ENCODE measurements at regions not wholly inside any gene's neighbourhood (a gene's known extent, or its start where the extent isn't known, plus 50 kb on each side); places are given as distances from the start of the nearest gene placed in this dataset.

- H3K4me3 ChIP-seq (replicated peaks in 1 of 3; ENCODE audit: low read depth in 2 of 3, low read length in 3 of 3), result no peak overlapping the region
- H3K4me1 Mint-ChIP-seq, result no peaks in the 10 kb centered on the region
- no CpG with 5 or more reads among the region's 3 CpGs for WGBS (ENCODE audit: insufficient coverage)
- H3K27me3 ChIP-seq (ENCODE audit: control insufficient read depth in 2 of 2, insufficient read depth in 2 of 2, low read length in 2 of 2), result no peaks in the 10 kb centered on the region
- no peak overlapping the region for H2AFZ ChIP-seq (ENCODE audit: insufficient read depth, low read depth, low read length, poor library complexity, severe bottlenecking)
- H3K9me3 ChIP-seq (replicated peaks in 1 of 2; ENCODE audit: control insufficient read depth in 1 of 2, insufficient read depth in 1 of 2, low read length in 2 of 2), result no peaks in the 10 kb centered on the region
- no peak overlapping the region for H3K4me3 Mint-ChIP-seq
- no peak overlapping the region for H3K27ac ChIP-seq (ENCODE audit: low read depth in 1 of 2, low read length in 2 of 2)
- H3K4me1 ChIP-seq (ENCODE audit: control insufficient read depth in 1 of 2, insufficient read depth in 2 of 2, low read length in 2 of 2), result no peaks in the 10 kb centered on the region
- H3K9ac ChIP-seq (ENCODE audit: insufficient read depth, low read length, poor library complexity, severe bottlenecking), result no peak overlapping the region
- no peak for DNase-seq
- H3K36me3 Mint-ChIP-seq, result no peaks in the 10 kb centered on the region
- H3K9me3 Mint-ChIP-seq, result peaks cover 0 to 3% (median 0%) of the 10 kb centered on the region in 7 donors
- H4K20me1 ChIP-seq (ENCODE audit: insufficient read depth, low read length), result no peaks in the 10 kb centered on the region
- H3K4me2 ChIP-seq (replicated peaks; ENCODE audit: extremely low read depth, low read length, poor library complexity, severe bottlenecking), result no peak overlapping the region
- TF ChIP-seq, protein P1, sequence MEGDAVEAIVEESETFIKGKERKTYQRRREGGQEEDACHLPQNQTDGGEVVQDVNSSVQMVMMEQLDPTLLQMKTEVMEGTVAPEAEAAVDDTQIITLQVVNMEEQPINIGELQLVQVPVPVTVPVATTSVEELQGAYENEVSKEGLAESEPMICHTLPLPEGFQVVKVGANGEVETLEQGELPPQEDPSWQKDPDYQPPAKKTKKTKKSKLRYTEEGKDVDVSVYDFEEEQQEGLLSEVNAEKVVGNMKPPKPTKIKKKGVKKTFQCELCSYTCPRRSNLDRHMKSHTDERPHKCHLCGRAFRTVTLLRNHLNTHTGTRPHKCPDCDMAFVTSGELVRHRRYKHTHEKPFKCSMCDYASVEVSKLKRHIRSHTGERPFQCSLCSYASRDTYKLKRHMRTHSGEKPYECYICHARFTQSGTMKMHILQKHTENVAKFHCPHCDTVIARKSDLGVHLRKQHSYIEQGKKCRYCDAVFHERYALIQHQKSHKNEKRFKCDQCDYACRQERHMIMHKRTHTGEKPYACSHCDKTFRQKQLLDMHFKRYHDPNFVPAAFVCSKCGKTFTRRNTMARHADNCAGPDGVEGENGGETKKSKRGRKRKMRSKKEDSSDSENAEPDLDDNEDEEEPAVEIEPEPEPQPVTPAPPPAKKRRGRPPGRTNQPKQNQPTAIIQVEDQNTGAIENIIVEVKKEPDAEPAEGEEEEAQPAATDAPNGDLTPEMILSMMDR (IDR thresholded peaks at IDR 0.05), result no peak
- intact Hi-C loops (cut with micrococcal nuclease), result no loop called here
- no peaks in the 10 kb centered on the region for H3K36me3 ChIP-seq (replicated peaks in 1 of 2; ENCODE audit: control insufficient read depth in 1 of 2, insufficient read depth in 2 of 2, low read length in 2 of 2)
- H3K79me2 ChIP-seq (ENCODE audit: insufficient read depth, low read length), result no peaks in the 10 kb centered on the region
- H3K27me3 Mint-ChIP-seq (ENCODE audit: low read depth in 3 of 3), result no peaks in the 10 kb centered on the region
- no peak overlapping the region for H3K27ac Mint-ChIP-seq
These were observed 188.2 kb downstream of the SH2D1A start for GRCh38 chrX:124534536-124534935.

DNA sequence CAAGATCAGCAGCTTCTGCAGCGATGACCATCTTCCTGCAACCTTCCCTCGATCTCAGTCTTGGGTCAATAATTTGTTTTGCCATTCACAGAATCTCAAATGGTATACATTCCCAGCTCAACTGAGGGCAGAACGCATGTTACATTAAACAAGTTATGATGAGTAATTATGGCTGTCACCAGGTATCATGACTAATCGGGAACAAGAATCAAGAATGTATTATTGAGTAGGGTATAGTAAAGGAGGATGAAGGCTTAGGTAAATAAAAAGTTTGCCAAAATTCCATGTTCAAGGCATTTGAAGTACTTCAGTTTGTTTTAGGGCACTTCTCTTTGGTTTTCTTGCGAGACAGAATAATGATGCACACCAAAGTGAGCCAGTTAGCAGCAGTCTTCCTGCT, 194.1 kb downstream of the SH2D1A start:
- H3K27ac ChIP-seq (ENCODE audit: low read depth in 1 of 2, low read length in 2 of 2), result no peak overlapping the region
- Mint-ChIP-seq H3K27me3 (ENCODE audit: low read depth in 3 of 3) (no peaks in the 10 kb centered on the region), H3K36me3 (no peaks in the 10 kb centered on the region), H3K9me3 (no peaks in the 10 kb centered on the region), H3K4me1 (no peaks in the 10 kb centered on the region), H3K4me3 (no peak overlapping the region), H3K27ac (no peak overlapping the region)
- H3K27me3 ChIP-seq (ENCODE audit: control insufficient read depth in 2 of 2, insufficient read depth in 2 of 2, low read length in 2 of 2), result no peaks in the 10 kb centered on the region
- no peaks in the 10 kb centered on the region for H4K20me1 ChIP-seq (ENCODE audit: insufficient read depth, low read length)
- H3K4me2 ChIP-seq (replicated peaks; ENCODE audit: extremely low read depth, low read length, poor library complexity, severe bottlenecking), result no peak overlapping the region
- 100% methylated on average over 1 of the region's 5 CpGs for WGBS (ENCODE audit: insufficient coverage)
- no peaks in the 10 kb centered on the region for H3K4me1 ChIP-seq (ENCODE audit: control insufficient read depth in 1 of 2, insufficient read depth in 2 of 2, low read length in 2 of 2)
- TF ChIP-seq, protein P1 (IDR thresholded peaks at IDR 0.05), result no peak
- no peak overlapping the region for H2AFZ ChIP-seq (ENCODE audit: insufficient read depth, low read depth, low read length, poor library complexity, severe bottlenecking)
- no peak for DNase-seq
- H3K79me2 ChIP-seq (ENCODE audit: insufficient read depth, low read length), result no peaks in the 10 kb centered on the region
- intact Hi-C loops (cut with micrococcal nuclease), result no loop called here
- H3K9ac ChIP-seq (ENCODE audit: insufficient read depth, low read length, poor library complexity, severe bottlenecking), result no peak overlapping the region
- no peaks in the 10 kb centered on the region for H3K9me3 ChIP-seq (replicated peaks in 1 of 2; ENCODE audit: control insufficient read depth in 1 of 2, insufficient read depth in 1 of 2, low read length in 2 of 2)
- H3K4me3 ChIP-seq (replicated peaks in 1 of 3; ENCODE audit: low read depth in 2 of 3, low read length in 3 of 3), result no peak overlapping the region
- H3K36me3 ChIP-seq (replicated peaks in 1 of 2; ENCODE audit: control insufficient read depth in 1 of 2, insufficient read depth in 2 of 2, low read length in 2 of 2), result no peaks in the 10 kb centered on the region

Data from CD14-positive monocyte (primary cell).